MCF 10A (cell line): ENCODE measurements at regions not wholly inside any gene's neighbourhood (a gene's known extent, or its start where the extent isn't known, plus 50 kb on each side); places are given as distances from the start of the nearest gene placed in this dataset.
A peak's percentile ranks its signal among the peaks of the same experiment; 100 is the strongest.

Source experiments
- BruUV-seq: library from RNA; stranded (reverse); fragments of 400-500 nt; replicated peaks from 2 replicates; lab custom pipeline; 2021; lab: Mats Ljungman, UMichigan
- CTCF ChIA-PET: fragments of 300-600 bp; sonication (Branson Sonifier 250); formaldehyde crosslinking; extraction: SDS; loops from one replicate; lab custom pipeline; 2021; ENCODE audit warnings: antibody characterized with exemption, inconsistent platforms; lab: Yijun Ruan, JAX
- POLR2A ChIA-PET: fragments of 300-600, 350-650 bp; sonication (Branson Sonifier 250); formaldehyde crosslinking; extraction: SDS; loops from one replicate; lab custom pipeline; 2020; ENCODE audit warnings: antibody characterized with exemption, inconsistent platforms; lab: Yijun Ruan, JAX
- DNase-seq: peaks from one replicate; pipeline ENCODE4 v3.0.0-alpha.2; 2018; ENCODE audit not compliant: unreplicated experiment
- H3K27ac Mint-ChIP-seq: one replicate; pipeline ENCODE4 v1.8.0; 2022; ENCODE audit warnings: mild to moderate bottlenecking, low read depth, mixed read lengths; ENCODE audit not compliant: unreplicated experiment
- H3K27me3 Mint-ChIP-seq: one replicate; pipeline ENCODE4 v1.8.0; 2022; ENCODE audit warnings: mixed read lengths; ENCODE audit not compliant: insufficient read depth, unreplicated experiment
- H3K36me3 Mint-ChIP-seq: one replicate; pipeline ENCODE4 v1.8.0; 2022; ENCODE audit warnings: mild to moderate bottlenecking, moderate library complexity, mixed read lengths; ENCODE audit not compliant: insufficient read depth, unreplicated experiment
- H3K4me1 Mint-ChIP-seq: one replicate; pipeline ENCODE4 v1.8.0; 2022; ENCODE audit warnings: mixed read lengths; ENCODE audit not compliant: insufficient read depth, unreplicated experiment
- H3K4me3 Mint-ChIP-seq: one replicate; pipeline ENCODE4 v1.8.0; 2022; ENCODE audit warnings: mild to moderate bottlenecking, moderate library complexity, mixed read lengths; ENCODE audit not compliant: unreplicated experiment
- H3K9me3 Mint-ChIP-seq: one replicate; pipeline ENCODE4 v1.8.0; 2022; ENCODE audit warnings: mixed read lengths; ENCODE audit not compliant: unreplicated experiment
- CTCF ChIP-seq: fragments of 200-600 bp; IDR thresholded peaks from one replicate; pipeline ENCODE4 v1.8.0; 2022; ENCODE audit warnings: antibody characterized with exemption, mild to moderate bottlenecking; ENCODE audit not compliant: unreplicated experiment
- intact Hi-C: fragments of 100-400 bp; cut with micrococcal nuclease; formaldehyde crosslinking; loops from 2 replicates; pipeline ENCODE4 v1.14.1; 2022

GRCh38 chr3:193980326-193980725 lies 155.6 kb upstream of the HES1 start:
- TF ChIP-seq CTCF: no peak
- Mint-ChIP-seq H3K36me3 (no peaks in the 10 kb centered on the region), H3K4me1 (peaks cover 38% of the 10 kb centered on the region), H3K9me3 (no peaks in the 10 kb centered on the region), H3K27ac (peak overlapping the region; percentile 40), H3K4me3 (no peak overlapping the region), H3K27me3 (peaks cover 7% of the 10 kb centered on the region)
- no peak for DNase-seq
- CTCF ChIA-PET: interaction anchor here (1.3 kb wide), 1 partner anchor 48 kb away, joined by 4 read pairs; no protein-coding TSS in a partner anchor
- POLR2A ChIA-PET: interaction anchor here (0.7 to 2.5 kb wide), 3 partner anchors 10 to 336 kb away, joined by 3 to 11 read pairs (median 3); no protein-coding TSS in a partner anchor
- no TSS peak for BruUV-seq
- intact Hi-C loops: loop anchor here (5.0 kb wide), 1 partner anchor 143 kb away; no protein-coding TSS in a partner anchor

- intact Hi-C loops: loop anchor here (5.0 kb wide), 1 partner anchor 144 kb away; no protein-coding TSS in a partner anchor
- H3K9me3 Mint-ChIP-seq: no peaks in the 10 kb centered on the region
Measured at GRCh38 chr3:193980905-193981304, 155.0 kb upstream of the HES1 start.

GRCh38 chr3:193981504-193981903 lies 154.4 kb upstream of the HES1 start:
- intact Hi-C loops: loop anchor here (5.0 kb wide), 1 partner anchor 144 kb away; no protein-coding TSS in a partner anchor
- Mint-ChIP-seq H3K27ac (peak overlapping the region; percentile 63), H3K36me3 (no peaks in the 10 kb centered on the region), H3K4me1 (peaks cover 38% of the 10 kb centered on the region), H3K9me3 (no peaks in the 10 kb centered on the region), H3K27me3 (peaks cover 7% of the 10 kb centered on the region), H3K4me3 (no peak overlapping the region)
- no peak for DNase-seq
- TF ChIP-seq CTCF: no peak
- ChIA-PET POLR2A (interaction anchor here (2.5 kb wide), 1 partner anchor 11 kb away, joined by 11 read pairs; no protein-coding TSS in a partner anchor), CTCF (interaction anchor here (1.3 kb wide), 1 partner anchor 49 kb away, joined by 4 read pairs; no protein-coding TSS in a partner anchor)
- no TSS peak for BruUV-seq

More at GRCh38 chr3:193980905-193981304, 155.0 kb upstream of the HES1 start:
- DNase-seq: no peak
- no peak overlapping the region for H3K27ac Mint-ChIP-seq
- H3K4me1 Mint-ChIP-seq: peaks cover 38% of the 10 kb centered on the region
- peaks cover 7% of the 10 kb centered on the region for H3K27me3 Mint-ChIP-seq
- H3K36me3 Mint-ChIP-seq: no peaks in the 10 kb centered on the region
- CTCF ChIA-PET: interaction anchor here (1.3 kb wide), 1 partner anchor 49 kb away, joined by 4 read pairs; no protein-coding TSS in a partner anchor
- no TSS peak for BruUV-seq
- no peak overlapping the region for H3K4me3 Mint-ChIP-seq
- TF ChIP-seq CTCF: no peak
- POLR2A ChIA-PET: interaction anchor here (0.7 to 2.5 kb wide), 2 partner anchors 10 to 156 kb away, joined by 3 to 11 read pairs; no protein-coding TSS in a partner anchor

GRCh38 chr3:193982258-193982659 lies 153.7 kb upstream of the HES1 start:
- DNase-seq: peak; percentile 98
- H3K9me3 Mint-ChIP-seq: no peaks in the 10 kb centered on the region
- BruUV-seq: no TSS peak
- peaks cover 7% of the 10 kb centered on the region for H3K27me3 Mint-ChIP-seq
- intact Hi-C loops: loop anchor here (1.0 to 5.0 kb wide), 3 partner anchors 21 to 154 kb away; partner anchors contain the start of gene HES1
- H3K4me3 Mint-ChIP-seq: no peak overlapping the region
- ChIA-PET CTCF (interaction anchor here (0.6 to 1.3 kb wide), 4 partner anchors 27 to 363 kb away, joined by 3 to 7 read pairs (median 3); no protein-coding TSS in a partner anchor), POLR2A (interaction anchor here (0.6 to 2.0 kb wide), 14 partner anchors 10 to 201 kb away, joined by 3 to 15 read pairs (median 4); no protein-coding TSS in a partner anchor)
- peaks cover 38% of the 10 kb centered on the region for H3K4me1 Mint-ChIP-seq
- no peaks in the 10 kb centered on the region for H3K36me3 Mint-ChIP-seq
- H3K27ac Mint-ChIP-seq: peak overlapping the region; percentile 63
- no peak for TF ChIP-seq CTCF
